D721Med (cell line): ENCODE measurements at regions not wholly inside any gene's neighbourhood (a gene's known extent, or its start where the extent isn't known, plus 50 kb on each side); places are given as distances from the start of the nearest gene placed in this dataset.

Source experiments
- DNase-seq: peaks from one replicate; pipeline ENCODE4 v3.0.0; 2011; ENCODE audit warnings: low spot score; ENCODE audit not compliant: insufficient read length
- FAIRE-seq: peaks from 2 replicates; lab custom pipeline; 2011; peaks lifted over from hg19 to GRCh38; lab: Jason Lieb, UNC
- CTCF ChIP-seq: IDR thresholded peaks from 2 replicates; pipeline ENCODE4 v1.5.1; 2012; ENCODE audit warnings: mild to moderate bottlenecking, control low read depth; ENCODE audit not compliant: insufficient read depth; ENCODE audit errors: missing control alignments

DNA sequence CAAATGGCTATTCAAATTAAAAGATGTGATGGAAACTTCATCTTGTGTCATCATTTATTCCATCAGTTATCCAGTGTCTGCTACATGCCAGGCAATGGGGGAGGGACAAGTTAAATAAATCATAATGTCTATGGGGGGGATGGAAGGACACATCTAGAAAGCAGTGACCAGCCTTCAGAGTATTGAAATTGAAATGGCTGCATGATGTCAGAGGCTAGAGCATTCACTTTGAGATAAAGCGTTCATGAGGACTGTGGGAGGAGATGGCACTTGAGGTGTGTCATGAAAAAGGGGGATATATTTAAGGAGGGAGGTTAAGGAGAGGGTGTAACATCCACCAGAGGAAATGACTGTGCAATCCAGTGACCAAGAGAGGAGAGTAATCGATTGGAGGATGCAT lies 50.6 kb downstream of the SLIT2 start:
- TF ChIP-seq CTCF = no peak
- no peak for DNase-seq
- FAIRE-seq = no peak

GRCh38 chr4:20305976-20306375 lies 54.3 kb downstream of the SLIT2 start:
- DNase-seq (no peak), FAIRE-seq (no peak)
- TF ChIP-seq CTCF = peak; percentile 50

DNA sequence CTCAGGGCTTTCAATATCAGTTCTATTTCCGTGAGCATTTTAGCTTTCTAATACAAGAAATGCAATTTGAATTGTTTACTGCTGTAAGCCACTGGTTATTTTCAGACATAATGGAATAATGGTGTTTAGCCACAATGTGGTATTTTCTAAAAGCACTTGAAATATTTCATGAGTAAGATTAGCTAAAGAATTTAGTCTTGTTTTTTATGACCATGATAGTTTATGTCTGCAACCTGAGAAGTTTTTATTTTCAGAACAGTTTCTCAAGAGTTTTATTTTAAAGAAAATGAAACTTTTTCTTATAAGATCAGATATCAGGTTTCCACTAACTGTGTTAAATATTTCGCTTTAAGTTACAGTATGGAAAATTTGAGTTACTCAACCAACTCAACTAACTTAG lies 60.2 kb downstream of the SLIT2 start:
- TF ChIP-seq CTCF = no peak
- DNase-seq = no peak
- FAIRE-seq = no peak

GRCh38 chr4:20313237-20314030 lies 61.7 kb downstream of the SLIT2 start:
- FAIRE-seq (no peak), DNase-seq (no peak)
- no peak for TF ChIP-seq CTCF

DNA sequence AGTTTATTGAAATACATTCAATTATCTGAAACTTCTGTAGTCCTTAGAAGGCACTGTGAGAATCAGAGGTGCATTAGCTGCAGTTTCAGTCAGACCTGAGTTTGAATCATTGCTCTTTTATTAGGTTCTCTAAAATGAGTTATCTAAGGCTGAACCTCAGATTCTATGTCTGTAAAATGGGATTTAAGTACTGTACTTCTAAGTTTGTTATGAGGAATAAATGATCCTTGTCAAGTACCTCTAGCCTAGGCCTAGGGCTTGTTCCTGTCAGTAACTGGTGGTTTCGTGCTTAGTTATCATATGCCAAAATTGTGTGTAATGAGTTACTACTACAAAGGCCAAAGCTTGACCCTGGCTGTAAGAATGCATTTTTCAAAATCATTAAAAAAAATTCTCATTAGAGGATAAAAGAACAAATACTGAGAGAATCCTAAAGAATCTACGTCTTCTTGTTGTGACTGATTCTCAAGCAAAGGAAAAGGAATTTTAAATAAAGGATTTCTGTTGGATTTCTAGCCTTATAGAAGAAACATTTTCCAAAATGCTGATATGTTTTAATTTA lies 65.8 kb downstream of the SLIT2 start:
- TF ChIP-seq CTCF = no peak
- DNase-seq (no peak), FAIRE-seq (peak; percentile 51)

GRCh38 chr4:20318001-20318908 lies 66.5 kb downstream of the SLIT2 start:
- no peak for TF ChIP-seq CTCF
- FAIRE-seq (peak; percentile 89), DNase-seq (peak; percentile 13)
